Common myeloid progenitor, CD34-positive (primary cell): ENCODE measurements at regions not wholly inside any gene's neighbourhood (a gene's known extent, or its start where the extent isn't known, plus 50 kb on each side); places are given as distances from the start of the nearest gene placed in this dataset.

Experiments used
- CTCF ChIA-PET: fragments of 350-600 bp; sonication (Branson Sonifier 250); formaldehyde crosslinking; loops from one replicate; lab custom pipeline; 2021; ENCODE audit warnings: antibody characterized with exemption; lab: Charles Lee
- POLR2A ChIA-PET: fragments of 350-600 bp; sonication (Branson Sonifier 250); formaldehyde crosslinking; loops from one replicate; lab custom pipeline; 2021; ENCODE audit warnings: antibody characterized with exemption; lab: Charles Lee
- DNase-seq, 3 donors: peaks; one replicate each; pipeline versions ENCODE4 v3.0.0 to v3.0.0-alpha.2; 2013
- H3K27ac ChIP-seq, 2 experiments: 1 replicate in 1 of 2; 2 replicates in 1 of 2; pipeline ENCODE4 v1.7.0; 2013; ENCODE audit warnings: inconsistent platforms in 2 of 2, low read length in 2 of 2, mild to moderate bottlenecking in 2 of 2, low read depth in 1 of 2, moderate library complexity in 1 of 2; ENCODE audit not compliant: severe bottlenecking in 2 of 2, insufficient read depth in 1 of 2, poor library complexity in 1 of 2
- H3K27me3 ChIP-seq, 5 experiments: replicated peaks in 2 of 5; 1 replicate in 3 of 5; 2 replicates in 2 of 5; pipeline versions ENCODE4 v1.6.1 to v1.7.0; 2013; ENCODE audit warnings: low read length in 4 of 5, mild to moderate bottlenecking in 2 of 5, moderate library complexity in 2 of 5, inconsistent platforms in 1 of 5; ENCODE audit not compliant: insufficient read depth in 5 of 5, control insufficient read depth in 4 of 5
- H3K36me3 ChIP-seq, 4 experiments: 1 replicate in 2 of 4; 2 replicates in 2 of 4; pipeline versions ENCODE4 v1.6.1 to v1.7.0; 2013; ENCODE audit warnings: low read length in 3 of 4, control low read depth in 1 of 4, mild to moderate bottlenecking in 1 of 4; ENCODE audit not compliant: control insufficient read depth in 4 of 4, insufficient read depth in 4 of 4
- H3K4me1 ChIP-seq, 4 experiments: 1 replicate in 3 of 4; 2 replicates in 1 of 4; pipeline versions ENCODE4 v1.6.1 to v1.7.1; 2013; ENCODE audit warnings: low read length in 3 of 4, mild to moderate bottlenecking in 3 of 4, control low read depth in 1 of 4, inconsistent platforms in 1 of 4, moderate library complexity in 1 of 4; ENCODE audit not compliant: control insufficient read depth in 4 of 4, insufficient read depth in 4 of 4; ENCODE audit errors: control extremely low read depth in 1 of 4
- H3K4me3 ChIP-seq, 7 experiments: 1 replicate in 4 of 7; 2 replicates in 3 of 7; pipeline versions ENCODE4 v1.5.1 to v1.7.0; 2013; ENCODE audit warnings: mild to moderate bottlenecking in 7 of 7, low read length in 6 of 7, moderate library complexity in 6 of 7, inconsistent platforms in 2 of 7, low read depth in 2 of 7, control low read depth in 1 of 7; ENCODE audit not compliant: insufficient read depth in 4 of 7, control insufficient read depth in 1 of 7; ENCODE audit errors: extremely low read depth in 1 of 7
- H3K9me3 ChIP-seq, 5 experiments: 1 replicate in 4 of 5; 2 replicates in 1 of 5; pipeline versions ENCODE4 v1.6.1 to v1.7.1; 2013; ENCODE audit warnings: low read length in 4 of 5, mild to moderate bottlenecking in 2 of 5, inconsistent platforms in 1 of 5, low read depth in 1 of 5, moderate library complexity in 1 of 5; ENCODE audit not compliant: control insufficient read depth in 4 of 5, insufficient read depth in 2 of 5; ENCODE audit errors: control extremely low read depth in 1 of 5
- WGBS: methylation state at CpG from one replicate; pipeline ENCODE4 v1.1.5; 2013; ENCODE audit not compliant: insufficient coverage; 5-methylcytosine and 5-hydroxymethylcytosine counted together

DNA sequence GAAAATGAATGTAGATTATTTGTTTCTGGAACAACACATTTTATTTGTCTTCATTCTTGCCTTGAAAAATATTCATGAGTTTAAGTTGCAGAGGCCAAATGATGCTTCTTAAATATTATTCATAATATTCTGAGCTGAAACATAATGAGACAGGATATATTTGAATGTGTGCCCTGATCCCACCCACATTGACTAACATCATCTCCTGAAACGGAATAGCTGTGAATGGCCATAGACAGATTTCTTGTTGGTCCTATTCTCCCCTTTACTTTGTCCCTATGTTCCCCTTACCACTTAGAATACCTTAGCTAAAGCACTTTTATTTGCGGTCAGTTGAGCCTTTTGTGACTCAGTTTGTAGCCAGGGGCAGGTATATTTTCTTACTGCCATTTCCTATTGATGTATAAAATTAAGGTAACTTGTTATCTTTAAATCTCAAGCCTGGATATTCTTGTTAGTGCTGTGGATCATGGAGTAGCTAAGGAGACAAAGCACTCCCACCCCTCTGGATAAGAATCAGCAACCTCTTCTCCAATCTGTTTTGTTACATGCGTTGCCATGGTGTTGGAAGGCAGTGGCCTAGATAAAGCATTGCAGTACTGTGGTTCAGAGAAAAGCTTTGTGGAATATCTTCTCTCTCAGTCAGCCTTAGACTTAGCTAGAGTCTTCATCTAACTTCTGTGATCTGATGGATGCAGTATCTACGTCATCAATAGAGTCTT is 478.5 kb upstream of the DEPDC1 start:
- no peak overlapping the region for H3K27ac ChIP-seq
- POLR2A ChIA-PET = interaction anchor here (0.5 kb wide), 1 partner anchor 1785 kb away, joined by 3 read pairs; no protein-coding TSS in a partner anchor
- CTCF ChIA-PET = no interaction called here
- H3K4me1 ChIP-seq = no peaks in the 10 kb centered on the region
- H3K36me3 ChIP-seq = no peaks in the 10 kb centered on the region
- no peak overlapping the region for H3K4me3 ChIP-seq
- no peak for DNase-seq
- H3K9me3 ChIP-seq = no peaks in the 10 kb centered on the region
- H3K27me3 ChIP-seq = no peaks in the 10 kb centered on the region
- WGBS = no CpG with 5 or more reads among the region's 4 CpGs

- ChIA-PET CTCF (interaction anchor here (0.6 kb wide), 1 partner anchor 421 kb away, joined by 3 read pairs; no protein-coding TSS in a partner anchor), POLR2A (no interaction called here)
- 83% methylated on average over 1 of the region's 4 CpGs for WGBS
- DNase-seq = no peak
- Histone ChIP-seq H3K27me3 (no peaks in the 10 kb centered on the region), H3K4me3 (no peak overlapping the region), H3K27ac (no peak overlapping the region), H3K4me1 (no peaks in the 10 kb centered on the region), H3K9me3 (no peaks in the 10 kb centered on the region), H3K36me3 (no peaks in the 10 kb centered on the region)
Observed at GRCh38 chr1:68976916-68977610, 480.2 kb upstream of the DEPDC1 start.

DNA sequence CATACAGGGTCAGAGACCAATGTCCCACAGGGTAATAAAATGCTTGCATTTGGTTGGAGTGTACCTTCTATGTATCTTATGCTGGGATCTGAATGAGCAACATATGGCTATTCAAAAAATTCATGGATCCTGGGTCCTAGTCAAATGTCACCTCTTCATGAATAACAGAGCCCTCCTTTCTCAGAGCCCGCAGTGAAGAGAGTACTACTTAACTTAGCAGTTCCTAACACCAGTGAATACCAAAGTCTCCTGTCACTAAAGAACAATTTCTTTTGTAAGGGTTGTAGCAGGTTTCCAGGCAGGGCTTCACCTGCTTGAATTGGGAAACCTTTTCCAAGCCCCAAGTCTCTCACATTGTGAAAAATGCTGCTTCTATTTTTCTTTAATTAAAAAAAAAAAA is 483.0 kb upstream of the DEPDC1 start:
- POLR2A ChIA-PET = no interaction called here
- DNase-seq = no peak
- Histone ChIP-seq H3K36me3 (no peaks in the 10 kb centered on the region), H3K4me3 (no peak overlapping the region), H3K27ac (no peak overlapping the region), H3K4me1 (no peaks in the 10 kb centered on the region), H3K27me3 (no peaks in the 10 kb centered on the region), H3K9me3 (no peaks in the 10 kb centered on the region)
- CTCF ChIA-PET = no interaction called here
- 100% methylated on average over 1 of the region's 1 CpG for WGBS

- H3K4me3 ChIP-seq = no peak overlapping the region
- 100% methylated on average over 2 of the region's 2 CpGs for WGBS
- ChIA-PET POLR2A (no interaction called here), CTCF (no interaction called here)
- H3K9me3 ChIP-seq = no peaks in the 10 kb centered on the region
- no peak overlapping the region for H3K27ac ChIP-seq
- no peaks in the 10 kb centered on the region for H3K27me3 ChIP-seq
- no peak for DNase-seq
- H3K4me1 ChIP-seq = no peaks in the 10 kb centered on the region
- H3K36me3 ChIP-seq = no peaks in the 10 kb centered on the region
Observed at GRCh38 chr1:68984289-68984688, 487.4 kb upstream of the DEPDC1 start.

DNA sequence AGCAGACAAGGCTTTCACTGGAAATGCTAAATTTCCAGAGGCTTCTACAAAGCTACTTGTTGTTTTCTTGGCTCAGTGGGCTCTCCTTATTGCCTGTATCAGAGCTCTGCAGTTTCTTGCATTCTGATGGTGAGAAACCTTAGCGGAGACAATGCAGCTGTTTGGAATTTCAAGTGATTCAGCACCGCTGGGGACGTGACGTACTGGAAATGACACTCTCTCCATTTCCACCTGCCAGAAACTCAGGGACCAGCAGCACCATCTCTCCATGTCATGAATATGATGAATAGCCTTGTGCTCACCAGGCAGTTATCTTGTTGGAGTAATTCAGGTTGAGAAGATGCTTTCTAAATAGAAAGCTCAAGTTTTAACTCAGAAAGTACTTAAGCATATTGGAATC is 497.2 kb upstream of the DEPDC1 start:
- no peak overlapping the region for H3K27ac ChIP-seq
- ChIA-PET CTCF (no interaction called here), POLR2A (no interaction called here)
- H3K27me3 ChIP-seq = no peaks in the 10 kb centered on the region
- no peak for DNase-seq
- WGBS = 90% methylated on average over 4 of the region's 4 CpGs
- H3K4me1 ChIP-seq = no peaks in the 10 kb centered on the region
- no peaks in the 10 kb centered on the region for H3K36me3 ChIP-seq
- H3K4me3 ChIP-seq = no peak overlapping the region
- no peaks in the 10 kb centered on the region for H3K9me3 ChIP-seq

GRCh38 chr1:69016468-69016867 is 519.6 kb upstream of the DEPDC1 start:
- no peaks in the 10 kb centered on the region for H3K36me3 ChIP-seq
- no peak overlapping the region for H3K27ac ChIP-seq
- no peak overlapping the region for H3K4me3 ChIP-seq
- DNase-seq = no peak
- H3K4me1 ChIP-seq = no peaks in the 10 kb centered on the region
- POLR2A ChIA-PET = no interaction called here
- CTCF ChIA-PET = no interaction called here
- H3K9me3 ChIP-seq = peaks cover 0 to 4% (median 0%) of the 10 kb centered on the region in 5 experiments
- H3K27me3 ChIP-seq = no peaks in the 10 kb centered on the region

- DNase-seq = no peak
- no peaks in the 10 kb centered on the region for H3K36me3 ChIP-seq
- ChIA-PET CTCF (no interaction called here), POLR2A (no interaction called here)
- H3K9me3 ChIP-seq = peaks cover 0 to 13% (median 6%) of the 10 kb centered on the region in 5 experiments
- no peak overlapping the region for H3K27ac ChIP-seq
- no peaks in the 10 kb centered on the region for H3K27me3 ChIP-seq
- no peaks in the 10 kb centered on the region for H3K4me1 ChIP-seq
- H3K4me3 ChIP-seq = no peak overlapping the region
- 92% methylated on average over 3 of the region's 3 CpGs for WGBS
Observed at GRCh38 chr1:69029649-69030048, 532.8 kb upstream of the DEPDC1 start.
